HL-60 (cell line): ENCODE measurements at regions not wholly inside any gene's neighbourhood (a gene's known extent, or its start where the extent isn't known, plus 50 kb on each side); places are given as distances from the start of the nearest gene placed in this dataset.
"Not testable (repeated sequence)": the region's sequence is repeated elsewhere in the genome, so short reads cannot be mapped to it uniquely, and the experiment has no call there.

Experiments
- DNase-seq, 2 experiments: peaks; one replicate each; pipeline ENCODE4 v3.0.0-alpha.2; 2010 to 2020; ENCODE audit warnings: low read depth in 1 of 2, low spot score in 1 of 2
- H3K27ac ChIP-seq: fragments of 250-450 bp; sonication (Bioruptor Pico); replicated peaks from 2 replicates; pipeline ENCODE4 v1.5.1; 2020; ENCODE audit warnings: mild to moderate bottlenecking, moderate library complexity
- H3K27me3 ChIP-seq: fragments of 250-450 bp; sonication (Bioruptor Pico); 2 replicates; pipeline ENCODE4 v1.5.1; 2021; ENCODE audit warnings: mild to moderate bottlenecking, moderate library complexity; ENCODE audit not compliant: insufficient read depth, poor library complexity, severe bottlenecking
- H3K4me3 ChIP-seq: replicated peaks from 2 replicates; pipeline ENCODE4 v1.5.1; 2011; ENCODE audit warnings: mild to moderate bottlenecking, control low read depth, low read length; ENCODE audit not compliant: insufficient read depth
- CTCF ChIP-seq: IDR thresholded peaks from one replicate; pipeline ENCODE4 v1.5.1; 2011; ENCODE audit warnings: low read length, control low read depth, inconsistent platforms; ENCODE audit not compliant: insufficient read depth
- GABPA ChIP-seq: IDR thresholded peaks from 2 replicates; pipeline ENCODE4 v1.6.1; 2012; ENCODE audit warnings: low read depth
- POLR2AphosphoS5 ChIP-seq: IDR thresholded peaks from 2 replicates; pipeline ENCODE4 v1.6.1; 2012; ENCODE audit warnings: low read depth
- REST ChIP-seq: IDR thresholded peaks from 2 replicates; pipeline ENCODE4 v1.6.1; 2012; ENCODE audit warnings: low read depth; ENCODE audit not compliant: insufficient replicate concordance
- SPI1 ChIP-seq: IDR thresholded peaks from 2 replicates; pipeline ENCODE4 v1.6.1; 2012; ENCODE audit warnings: low read depth, mild to moderate bottlenecking, borderline replicate concordance

GRCh38 chr10:52368725-52369124, 54.6 kb downstream of the DKK1 start:
- DNase-seq: no peak

GRCh38 chr10:52374207-52374606, 60.1 kb downstream of the DKK1 start:
- H3K4me3 ChIP-seq, H3K27me3 ChIP-seq, DNase-seq, H3K27ac ChIP-seq: not testable (repeated sequence)

More at GRCh38 chr10:52368725-52369124, 54.6 kb downstream of the DKK1 start:
- Histone ChIP-seq H3K27me3 (no peaks in the 10 kb centered on the region), H3K27ac (no peak overlapping the region), H3K4me3 (no peak overlapping the region)
- no peak for TF ChIP-seq GABPA
- no peak for TF ChIP-seq SPI1
- no peak for TF ChIP-seq POLR2AphosphoS5
- no peak for TF ChIP-seq REST
- no peak for TF ChIP-seq CTCF

GRCh38 chr10:52376694-52377354, 62.7 kb downstream of the DKK1 start:
- TF ChIP-seq REST: no peak
- no peak for TF ChIP-seq SPI1
- TF ChIP-seq GABPA: no peak
- TF ChIP-seq POLR2AphosphoS5: no peak
- no peak for TF ChIP-seq CTCF
- Histone ChIP-seq H3K4me3 (no peak overlapping the region), H3K27me3 (no peaks in the 10 kb centered on the region), H3K27ac (no peak overlapping the region)
- DNase-seq: no peak

GRCh38 chr10:52378124-52378523, 64.0 kb downstream of the DKK1 start:
- TF ChIP-seq POLR2AphosphoS5 (no peak), GABPA (no peak)
- H3K27ac ChIP-seq: no peak overlapping the region
- DNase-seq: no peak
- no peak overlapping the region for H3K4me3 ChIP-seq
- H3K27me3 ChIP-seq: no peaks in the 10 kb centered on the region

- Histone ChIP-seq H3K4me3 (no peak overlapping the region), H3K27me3 (no peaks in the 10 kb centered on the region), H3K27ac (no peak overlapping the region)
- no peak for TF ChIP-seq CTCF
- DNase-seq: no peak
Observed at GRCh38 chr10:52379287-52379686, 65.2 kb downstream of the DKK1 start.
